ENCODE measurements at regions not wholly inside any gene's neighbourhood (a gene's known extent, or its start where the extent isn't known, plus 50 kb on each side); places are given as distances from the start of the nearest gene placed in this dataset.
"Not testable (repeated sequence)": the region's sequence is repeated elsewhere in the genome, so short reads cannot be mapped to it uniquely, and the experiment has no call there.

DNA sequence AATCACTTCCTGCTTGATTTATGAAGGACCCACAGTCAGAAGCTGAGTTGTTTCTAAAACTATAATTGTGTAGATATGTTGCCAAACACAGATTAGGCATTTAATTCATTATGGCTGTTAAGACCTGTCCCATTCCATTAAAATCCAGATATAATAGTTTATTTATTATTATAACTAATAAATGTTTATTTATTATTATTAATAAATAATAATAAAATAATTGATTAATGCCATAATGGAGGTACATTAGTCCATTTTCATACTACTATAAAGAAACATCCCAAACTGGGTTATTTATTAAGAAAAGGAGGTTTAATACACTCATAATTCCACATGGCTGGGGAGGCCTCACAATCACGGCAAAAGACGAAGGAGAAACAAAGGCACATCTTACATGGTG lies 1240.9 kb downstream of the CDH11 start:
- DNase-seq: no peak

DNA sequence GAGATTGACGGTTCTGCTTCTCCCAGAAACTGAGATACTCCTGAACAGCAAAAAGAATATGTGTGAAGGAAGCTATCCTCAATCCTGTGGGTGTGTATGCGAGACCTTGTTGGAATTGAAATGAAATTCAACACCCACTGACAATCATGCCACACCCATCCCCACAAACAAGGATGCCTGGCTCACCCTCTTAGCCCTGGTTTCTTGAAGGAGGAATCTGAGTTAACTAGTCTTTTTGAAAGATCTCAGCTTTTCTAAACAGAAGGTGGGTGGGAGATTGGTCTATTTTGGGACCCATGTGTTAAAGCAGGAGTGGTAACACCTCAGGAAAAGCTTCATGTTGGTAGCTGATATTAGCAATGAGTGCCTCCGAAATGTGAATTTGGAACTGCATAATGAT lies 1244.5 kb downstream of the CDH11 start:
- no peak for DNase-seq

DNA sequence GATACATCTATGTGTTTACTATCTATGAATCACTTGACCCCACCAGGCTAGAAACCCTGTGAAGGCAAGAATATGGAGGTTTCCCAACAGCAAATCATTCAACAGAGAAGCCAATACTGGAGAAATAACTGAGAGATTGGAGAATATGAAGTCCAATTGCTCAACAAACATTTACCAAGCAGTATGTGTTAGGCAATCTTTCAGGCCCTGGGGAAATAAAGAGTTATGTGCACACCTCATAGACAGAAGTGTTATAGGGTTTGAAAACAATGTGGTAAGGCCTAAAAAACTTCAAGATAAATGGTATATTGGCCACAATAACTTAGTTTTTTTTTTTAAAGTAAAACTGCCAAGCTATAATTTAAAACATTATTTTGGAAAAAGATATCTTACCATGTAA lies 1245.8 kb downstream of the CDH11 start:
- no peak for DNase-seq

DNA sequence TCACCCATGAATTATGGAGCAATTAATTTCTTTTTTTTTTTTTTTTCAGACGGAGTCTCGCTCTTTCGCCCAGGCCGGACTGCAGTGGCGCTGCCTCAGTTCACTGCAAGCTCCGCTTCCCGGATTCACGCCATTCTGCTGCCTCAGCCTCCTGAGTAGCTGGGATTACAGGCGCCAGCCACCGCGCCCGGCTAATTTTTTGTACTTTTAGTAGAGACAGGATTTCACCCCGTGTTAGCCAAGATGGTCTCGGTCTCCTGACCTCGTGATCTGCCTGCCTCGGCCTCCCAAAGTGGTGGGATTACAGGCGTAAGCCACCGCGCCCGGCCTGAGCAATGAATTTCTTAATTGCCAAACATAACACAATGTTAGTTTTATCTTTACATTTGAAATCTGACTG lies 1261.2 kb downstream of the CDH11 start:
- DNase-seq: not testable (repeated sequence)

GRCh38 chr16:63856537-63856936 lies 1265.3 kb downstream of the CDH11 start:
- DNase-seq: no peak

DNA sequence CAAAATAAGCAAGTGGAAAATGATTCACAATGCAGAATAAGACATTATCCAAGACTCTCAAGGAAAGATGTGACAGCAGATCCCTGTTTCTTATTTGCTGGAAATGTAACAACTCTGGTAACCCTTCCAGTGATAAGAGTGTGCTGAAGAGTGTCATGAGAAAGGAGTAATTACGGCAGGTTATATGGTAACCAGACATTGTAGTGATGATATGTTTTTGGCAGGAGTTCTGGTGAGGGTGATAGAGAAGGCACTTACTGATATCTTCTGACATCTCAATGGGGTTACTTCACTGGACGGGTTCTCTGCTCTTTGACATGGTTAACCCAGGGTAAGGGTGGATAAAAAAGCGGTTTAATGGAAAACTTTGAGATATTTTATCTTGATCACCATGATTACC lies 1270.9 kb downstream of the CDH11 start:
- no peak for DNase-seq

DNA sequence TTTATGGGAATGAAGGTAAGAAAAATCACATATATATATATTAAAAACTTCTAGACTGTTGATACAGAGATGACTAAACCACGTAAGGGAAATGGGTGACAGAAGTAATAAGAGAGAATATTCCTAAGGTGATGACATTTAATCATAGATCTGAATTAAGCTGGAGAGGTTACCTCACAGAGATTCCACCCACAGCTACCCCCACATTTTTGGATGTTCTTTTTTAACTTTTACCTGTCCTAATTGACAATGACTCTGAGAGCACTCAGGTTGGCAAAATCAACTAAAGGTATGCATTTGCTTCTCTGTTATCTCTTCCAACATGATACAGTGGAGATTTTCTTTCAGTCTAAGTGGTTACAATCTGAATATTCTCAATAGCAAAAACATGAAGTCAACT lies 1280.6 kb downstream of the CDH11 start:
- no peak for DNase-seq

GRCh38 chr16:63830061-63830460 lies 1291.8 kb downstream of the CDH11 start:
- no peak for DNase-seq

GRCh38 chr16:63822818-63823217 lies 1299.0 kb downstream of the CDH11 start:
- no peak for DNase-seq

DNA sequence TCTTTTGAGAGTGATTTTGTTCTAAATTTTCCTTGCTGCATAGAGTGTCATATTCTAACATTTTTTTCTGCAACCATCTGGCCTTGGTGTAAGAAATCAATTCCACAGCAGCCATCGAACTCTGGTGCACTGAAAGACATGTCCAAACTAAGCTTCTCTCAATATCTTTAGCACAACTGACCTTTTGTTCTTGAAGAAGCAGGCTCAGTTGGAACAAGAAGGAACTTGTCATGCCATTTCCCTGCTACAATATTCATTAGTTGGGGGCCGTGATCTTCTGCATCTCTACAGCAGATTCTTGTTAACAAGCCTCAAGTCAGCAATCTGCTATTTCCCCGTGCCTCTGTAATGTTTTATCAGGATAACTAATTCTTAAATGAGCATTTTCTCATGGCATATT lies 1305.6 kb downstream of the CDH11 start:
- no peak for DNase-seq

DNA sequence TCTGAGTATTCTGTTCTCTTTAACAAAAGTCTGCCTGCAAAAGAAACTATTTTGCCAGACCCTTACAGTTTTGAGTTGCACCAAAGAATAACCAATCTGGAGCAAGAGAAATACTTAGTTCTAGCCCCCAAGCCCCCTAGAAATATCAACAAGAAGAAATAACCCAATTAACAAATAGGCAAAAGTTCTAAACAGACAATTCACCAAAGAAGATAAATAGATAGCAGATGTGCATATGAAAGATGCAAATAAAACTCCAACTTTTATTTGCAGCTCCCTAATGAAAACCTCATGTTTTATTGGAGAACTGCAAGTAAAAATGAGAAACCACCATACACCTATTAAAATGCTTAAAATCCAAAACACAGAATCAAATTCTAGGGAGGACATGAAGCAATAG lies 1308.0 kb downstream of the CDH11 start:
- no peak for DNase-seq

DNA sequence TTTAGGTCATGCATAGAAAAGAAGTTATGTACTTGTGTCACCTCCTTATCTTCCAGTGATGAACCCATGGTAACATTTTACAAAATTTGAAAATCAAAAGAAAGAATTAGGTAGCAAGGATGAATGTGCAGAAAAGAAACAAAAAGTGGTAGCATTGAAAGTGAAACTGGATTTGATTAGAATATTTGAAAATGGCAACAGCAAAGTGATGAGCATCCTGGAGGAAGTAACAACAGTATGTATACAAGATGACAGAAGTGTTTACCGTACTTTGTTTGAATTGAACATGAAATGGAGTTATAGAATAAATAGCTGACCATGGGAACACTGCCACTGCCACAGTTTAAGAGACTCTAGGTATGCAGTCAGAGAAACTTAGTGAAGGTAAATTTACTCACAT lies 1313.1 kb downstream of the CDH11 start:
- DNase-seq: no peak

- DNase-seq: no peak
Measured at GRCh38 chr16:63806794-63807506, 1314.9 kb downstream of the CDH11 start.

DNA sequence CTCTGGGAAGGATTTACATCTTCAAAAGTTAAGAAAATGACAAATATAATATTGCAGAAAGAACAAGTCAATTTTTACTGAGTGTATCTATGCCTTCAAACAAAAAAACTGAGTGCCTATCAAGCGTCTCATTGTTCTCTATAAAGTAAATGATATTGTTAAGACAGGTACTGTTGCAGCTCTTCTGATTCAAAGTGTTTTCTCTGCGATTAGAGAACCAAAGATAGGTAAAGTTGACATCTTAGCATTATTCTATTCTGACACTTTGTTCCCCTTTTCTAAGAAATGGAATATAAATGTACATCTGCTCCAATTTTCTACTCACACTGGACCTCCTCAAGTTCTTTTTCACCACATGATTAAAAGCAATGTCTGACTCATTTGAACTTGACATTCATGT lies 1317.7 kb downstream of the CDH11 start:
- DNase-seq: no peak

- no peak for DNase-seq
Measured at GRCh38 chr16:63789603-63790002, 1332.3 kb downstream of the CDH11 start.

DNA sequence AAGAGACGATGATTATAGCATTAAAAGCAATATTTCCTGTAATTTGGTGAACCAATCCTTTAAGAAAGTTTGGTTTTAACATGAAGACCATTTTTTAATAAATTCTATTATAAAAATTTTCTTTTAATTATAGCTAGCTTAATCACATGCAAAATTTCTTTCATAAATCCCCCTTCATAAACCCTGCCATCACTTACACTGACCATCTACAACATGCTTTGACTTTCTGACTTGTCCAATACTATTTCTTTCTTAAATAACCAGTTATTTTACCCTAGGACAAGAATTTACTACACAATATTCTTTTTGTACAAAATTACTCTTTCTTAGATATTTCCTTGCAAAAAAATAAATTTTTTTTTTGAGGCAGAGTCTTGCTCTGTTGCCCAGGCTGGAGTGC lies 1334.8 kb downstream of the CDH11 start:
- DNase-seq: no peak

GRCh38 chr16:63785170-63785569 lies 1336.7 kb downstream of the CDH11 start:
- no peak for DNase-seq

- no peak for DNase-seq
Measured at GRCh38 chr16:63776437-63776836, 1345.4 kb downstream of the CDH11 start.

- no peak for DNase-seq
Measured at GRCh38 chr16:63776034-63776433, 1345.8 kb downstream of the CDH11 start.

- no peak for DNase-seq
Measured at GRCh38 chr16:63774302-63774701, 1347.6 kb downstream of the CDH11 start.

GRCh38 chr16:63769211-63769610 lies 1352.7 kb downstream of the CDH11 start:
- no peak for DNase-seq

GRCh38 chr16:63760246-63760645 lies 1361.6 kb downstream of the CDH11 start:
- DNase-seq: not testable (repeated sequence)

DNA sequence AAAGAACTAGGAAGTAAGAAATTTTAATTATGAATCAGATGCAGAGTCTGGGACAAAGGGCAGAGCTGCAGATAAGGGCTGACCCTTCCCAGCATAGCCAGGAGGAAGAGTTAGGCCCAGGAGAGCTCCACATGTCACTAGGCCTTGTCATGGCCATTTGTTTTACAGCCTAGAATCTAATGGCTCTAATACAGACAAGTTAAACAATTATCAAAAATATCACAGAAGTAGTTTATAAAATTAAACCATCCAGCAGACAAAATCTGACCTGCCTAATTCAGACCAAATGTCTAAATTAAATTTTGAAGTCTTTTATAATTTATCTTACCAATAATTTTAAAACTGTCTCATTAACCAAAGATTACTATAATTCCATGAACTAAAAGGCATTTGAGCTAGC lies 1369.5 kb downstream of the CDH11 start:
- DNase-seq: no peak

DNA sequence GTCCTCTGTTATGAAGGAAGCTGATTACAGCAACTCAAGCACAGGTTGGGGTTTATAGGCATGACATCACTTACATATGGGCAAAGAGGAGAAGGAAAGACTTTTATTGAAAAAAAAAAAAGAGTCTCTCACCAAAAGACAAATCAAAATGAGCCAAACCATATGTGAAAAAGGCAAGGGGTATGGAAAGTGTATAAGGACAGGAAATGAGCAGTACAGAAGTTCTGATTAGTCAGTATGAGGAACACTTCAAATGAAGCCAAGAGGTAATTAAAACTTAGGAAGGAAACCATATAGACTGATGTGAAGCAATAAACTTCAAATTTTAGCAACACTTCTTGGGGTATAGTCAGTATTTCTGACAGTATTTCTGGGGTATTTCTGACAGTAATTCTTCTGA lies 1372.6 kb downstream of the CDH11 start:
- no peak for DNase-seq

DNA sequence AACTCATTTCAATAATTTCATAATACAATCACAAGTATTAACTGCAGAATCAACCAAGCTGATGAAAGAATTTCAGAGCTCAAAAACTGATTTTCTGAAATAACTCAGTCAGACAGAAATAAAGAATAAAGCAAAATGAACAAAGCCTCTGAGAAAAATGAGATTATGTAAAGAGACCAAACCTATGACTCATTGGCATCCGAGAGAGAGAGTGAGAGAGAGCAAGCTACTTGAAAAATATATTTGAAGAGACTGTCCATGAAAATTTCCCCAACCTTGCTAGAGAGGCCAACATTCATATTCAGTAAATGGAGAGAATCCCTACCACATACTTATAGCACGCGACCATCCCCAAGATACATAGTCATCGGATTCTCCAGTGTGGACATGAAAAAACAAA lies 1376.4 kb downstream of the CDH11 start:
- no peak for DNase-seq
